T-helper 22 cell (primary cell): ENCODE measurements at regions not wholly inside any gene's neighbourhood (a gene's known extent, or its start where the extent isn't known, plus 50 kb on each side); places are given as distances from the start of the nearest gene placed in this dataset.

Source experiments
- DNase-seq: peaks from one replicate; pipeline ENCODE4 v3.0.0-alpha.2; 2020; ENCODE audit warnings: low read depth

DNA sequence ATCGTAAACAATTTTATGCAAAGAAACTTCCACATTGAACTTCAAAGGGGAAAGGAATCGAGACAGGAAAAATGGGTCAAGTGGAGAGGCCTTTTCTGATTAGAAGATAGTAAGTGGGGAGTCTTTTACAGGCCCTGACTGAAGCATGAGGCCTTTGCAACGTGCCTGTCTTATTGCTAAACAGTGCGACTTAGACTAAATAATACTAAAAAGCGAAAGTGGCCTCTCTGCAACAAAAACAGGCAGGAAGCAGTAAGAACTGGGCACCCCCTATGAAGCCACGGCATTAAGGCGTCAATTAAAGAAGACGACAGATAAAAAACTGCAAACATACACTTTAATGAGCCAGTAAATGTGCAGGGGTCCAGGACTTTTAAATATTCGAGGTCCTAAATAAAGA is 283.4 kb upstream of the GRIP1 start:
- no peak for DNase-seq

DNA sequence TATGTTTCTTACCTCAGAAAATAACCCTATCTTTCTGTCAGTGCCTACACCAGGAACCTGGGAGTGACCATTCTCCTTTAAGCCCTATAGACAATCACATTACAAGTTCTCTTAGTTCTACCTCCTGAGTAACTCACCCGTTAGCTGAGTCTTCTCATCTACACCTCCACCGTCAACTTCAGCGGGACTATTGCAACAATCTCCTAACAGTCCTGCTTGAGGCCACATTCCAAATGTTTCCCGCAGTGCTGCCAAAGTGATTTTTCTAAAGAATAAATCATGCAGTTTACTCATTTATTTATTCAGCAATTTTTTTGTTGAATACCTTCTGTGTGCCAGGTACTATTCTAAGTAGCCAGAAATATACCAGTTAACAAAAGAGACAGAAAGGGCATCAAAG is 285.0 kb upstream of the GRIP1 start:
- no peak for DNase-seq

DNA sequence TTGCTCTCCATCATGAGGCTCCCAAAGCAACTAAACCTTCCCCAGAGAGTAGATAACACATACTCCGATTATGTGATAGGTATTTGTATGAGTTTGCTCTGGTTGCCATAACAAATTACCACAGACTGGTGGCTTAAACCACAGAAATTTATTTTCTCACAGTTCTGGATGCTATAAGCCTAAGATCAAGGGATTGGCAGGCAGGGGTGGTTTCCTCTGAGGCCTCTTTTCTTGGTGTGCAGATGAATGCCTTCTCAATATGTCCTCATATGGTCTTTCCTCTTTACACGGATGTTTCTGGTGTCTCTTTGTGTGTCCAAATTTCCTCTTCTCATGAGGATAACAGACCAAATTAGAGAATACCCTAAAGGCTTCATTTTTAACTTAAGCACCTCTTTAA is 285.8 kb upstream of the GRIP1 start:
- peak; percentile 45 for DNase-seq

DNA sequence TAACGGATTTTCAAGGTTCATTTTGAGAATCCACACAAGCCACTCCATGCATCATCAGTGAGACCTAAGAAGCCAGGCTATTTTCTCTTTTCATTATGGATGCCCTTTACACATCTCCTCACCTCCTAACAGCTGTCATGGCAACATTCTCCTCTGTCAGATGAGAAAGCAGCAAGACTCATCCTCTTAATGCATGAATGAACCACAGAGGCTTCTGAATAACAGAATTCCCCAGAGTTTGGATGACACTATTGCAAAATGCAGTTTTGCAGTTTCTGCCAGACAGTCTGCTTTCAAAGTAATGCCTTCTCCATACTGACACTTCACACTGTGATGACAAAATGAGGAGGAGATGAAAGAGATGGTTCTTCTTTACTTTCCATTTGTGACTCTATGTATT is 286.7 kb upstream of the GRIP1 start:
- no peak for DNase-seq

DNA sequence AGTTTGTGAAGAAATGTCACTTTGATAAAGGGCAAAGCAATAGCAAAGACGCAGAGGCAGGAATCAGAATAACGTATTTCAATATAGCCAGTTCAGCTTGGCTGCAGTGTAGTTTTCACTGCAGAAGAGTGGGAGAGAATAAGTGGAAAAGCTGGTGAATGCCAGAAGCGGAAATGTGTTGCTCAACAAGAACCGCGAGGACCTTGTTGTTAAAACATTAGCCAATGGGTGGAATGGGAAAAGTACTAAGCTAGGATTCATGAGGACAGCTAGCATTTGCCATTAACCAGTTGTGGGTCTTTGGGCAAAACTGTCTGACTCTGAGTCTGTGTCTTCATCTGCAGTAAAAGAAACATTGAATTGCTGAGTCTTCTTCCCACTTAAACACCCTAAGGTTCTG is 292.9 kb upstream of the GRIP1 start:
- DNase-seq, result no peak

DNA sequence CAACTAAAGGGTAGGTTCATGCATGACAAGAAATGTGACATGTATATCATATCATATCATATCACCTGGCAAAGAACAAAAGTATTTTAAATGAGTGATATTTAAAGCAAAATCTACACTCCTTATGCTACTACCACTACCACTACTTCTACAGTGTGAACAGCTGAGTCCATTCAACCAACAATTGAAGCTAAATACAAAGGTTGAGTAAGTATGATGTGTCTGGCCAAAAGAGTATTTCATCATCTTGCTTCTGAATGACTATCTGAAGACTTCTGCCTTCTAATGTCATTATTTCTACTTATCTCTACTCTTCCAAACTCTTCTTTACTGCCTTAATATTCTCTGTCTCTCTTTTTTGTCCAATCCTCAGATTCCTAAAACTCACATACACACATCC is 292.6 kb upstream of the CAND1 start:
- DNase-seq, result no peak

DNA sequence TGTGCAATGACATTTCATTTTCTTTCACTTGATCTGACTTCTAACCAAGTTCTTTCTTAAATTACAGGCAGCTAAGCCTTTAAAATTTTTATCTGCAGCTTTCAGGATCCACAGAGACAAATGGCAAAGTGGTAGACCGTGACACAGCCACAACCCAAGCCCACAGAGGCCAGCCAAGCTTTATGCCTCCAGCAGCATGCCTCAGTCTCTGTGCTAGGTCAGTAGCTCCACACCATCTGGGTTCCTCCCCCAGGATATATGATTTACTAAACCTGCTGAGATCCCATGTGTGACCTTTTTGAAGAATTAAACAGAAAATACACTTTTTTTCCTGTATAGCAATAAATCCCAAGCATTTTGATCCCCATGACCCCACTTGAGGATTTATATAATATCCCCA is 290.4 kb upstream of the CAND1 start:
- DNase-seq, result no peak

DNA sequence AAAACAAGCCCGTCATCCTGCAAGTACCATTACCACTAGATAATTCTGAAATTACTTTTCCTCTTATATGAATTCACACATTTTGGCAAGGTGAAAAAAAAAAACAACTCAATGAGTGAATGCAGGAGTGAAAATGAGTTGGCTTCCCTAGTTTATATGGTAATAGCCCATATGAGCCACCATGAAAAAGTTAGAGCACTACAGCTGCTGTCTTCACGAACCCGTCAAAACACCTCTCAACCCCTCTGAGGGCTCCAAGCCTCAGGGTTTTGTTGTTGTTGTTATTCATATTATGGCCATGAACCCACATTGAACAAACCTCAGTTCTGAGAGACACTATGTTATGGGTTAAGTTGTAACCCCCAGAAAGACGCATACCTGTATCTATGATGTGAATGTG is 289.9 kb upstream of the CAND1 start:
- no peak for DNase-seq

DNA sequence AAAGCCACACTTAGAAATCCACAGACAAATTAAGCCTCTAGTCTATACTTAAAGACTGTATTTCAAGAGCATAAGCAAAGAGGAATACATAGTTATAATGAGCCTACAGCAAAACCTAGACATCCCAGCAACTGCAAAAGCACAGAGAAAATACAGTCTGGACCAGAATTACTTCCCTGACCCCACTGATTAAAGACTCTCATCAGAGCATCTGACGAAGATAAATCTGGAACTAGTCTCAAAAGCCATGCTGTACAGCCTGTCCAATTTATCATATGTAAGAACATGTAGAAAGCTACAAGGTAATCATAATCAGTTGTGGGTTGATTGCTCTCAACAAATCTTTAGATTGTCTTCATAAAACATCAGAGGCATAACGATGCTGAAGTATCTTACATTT is 285.1 kb upstream of the CAND1 start:
- no peak for DNase-seq

DNA sequence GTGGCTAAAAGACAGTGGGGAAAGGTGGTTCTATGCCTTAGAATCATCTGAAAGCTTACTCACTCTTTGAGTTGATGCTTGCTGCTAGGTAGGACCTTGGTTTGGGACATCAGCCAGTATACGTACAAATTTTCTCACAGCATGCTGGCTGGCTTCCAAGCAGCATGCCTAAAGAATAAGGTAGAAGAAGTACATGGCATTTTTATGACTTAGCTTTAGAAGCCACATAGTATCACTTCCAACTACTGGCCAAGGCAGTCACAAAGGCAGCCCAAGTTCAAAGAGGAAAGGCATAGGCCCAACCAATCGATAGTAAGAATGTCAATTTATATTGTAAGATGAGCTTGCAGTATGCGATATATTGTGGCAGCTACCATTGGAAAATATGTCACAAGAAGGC is 284.2 kb upstream of the CAND1 start:
- DNase-seq, result no peak

DNA sequence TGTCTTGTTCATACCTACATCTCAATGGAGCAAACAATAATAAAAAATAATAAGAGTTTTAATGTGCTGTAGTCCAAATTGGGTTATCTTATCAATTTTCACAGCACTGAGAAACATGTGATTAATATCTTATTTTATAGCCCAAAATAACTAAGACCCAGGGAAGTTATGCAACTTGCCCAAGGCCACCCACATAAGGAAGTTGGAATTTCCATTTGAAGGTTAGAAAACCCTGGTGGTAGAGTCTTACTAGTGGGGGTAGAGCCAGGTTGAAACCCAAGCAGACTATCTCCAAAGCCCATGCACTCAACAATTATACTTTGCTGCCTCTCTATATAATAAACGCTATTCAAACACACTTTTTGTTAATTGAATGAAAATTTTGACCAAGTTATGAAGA is 270.0 kb upstream of the CAND1 start:
- DNase-seq, result no peak

DNA sequence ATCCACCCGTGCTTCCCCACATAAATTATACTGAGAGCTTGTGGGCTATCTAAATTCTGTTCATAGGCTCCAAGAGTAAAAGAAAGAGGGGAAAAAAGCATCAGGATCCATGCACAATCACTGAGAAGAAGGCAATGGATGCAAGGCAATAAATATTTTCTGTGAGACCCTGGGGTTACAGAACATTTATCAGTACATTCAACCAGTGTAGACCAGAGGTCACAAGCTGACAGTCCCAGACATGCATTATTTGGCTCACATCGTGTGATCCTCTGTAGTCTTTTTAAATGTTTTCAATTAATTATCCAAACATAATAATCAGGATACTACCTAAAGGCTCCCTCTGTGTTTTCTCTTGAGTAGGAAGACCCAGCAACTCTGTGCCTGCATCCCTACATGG is 267.9 kb upstream of the CAND1 start:
- DNase-seq, result no peak

DNA sequence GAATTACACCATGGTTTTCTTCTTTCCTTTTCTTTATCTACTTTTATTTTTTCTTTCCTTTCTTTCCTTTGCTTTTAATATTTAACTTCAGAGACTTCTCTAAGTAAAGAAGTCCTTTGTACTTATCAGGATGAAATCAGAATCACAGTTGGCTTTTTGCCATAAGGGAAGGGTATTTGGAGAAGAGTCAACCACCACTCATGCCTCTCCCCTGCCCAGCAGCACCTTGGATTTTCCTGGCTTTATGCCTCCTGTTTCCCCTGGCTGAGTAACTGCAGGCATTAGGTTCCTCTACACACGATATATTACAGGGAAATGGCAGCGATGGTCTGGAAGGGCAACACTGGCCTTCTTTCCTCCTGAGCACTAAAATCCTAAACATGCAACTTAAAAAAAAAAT is 266.4 kb upstream of the CAND1 start:
- DNase-seq, result no peak

DNA sequence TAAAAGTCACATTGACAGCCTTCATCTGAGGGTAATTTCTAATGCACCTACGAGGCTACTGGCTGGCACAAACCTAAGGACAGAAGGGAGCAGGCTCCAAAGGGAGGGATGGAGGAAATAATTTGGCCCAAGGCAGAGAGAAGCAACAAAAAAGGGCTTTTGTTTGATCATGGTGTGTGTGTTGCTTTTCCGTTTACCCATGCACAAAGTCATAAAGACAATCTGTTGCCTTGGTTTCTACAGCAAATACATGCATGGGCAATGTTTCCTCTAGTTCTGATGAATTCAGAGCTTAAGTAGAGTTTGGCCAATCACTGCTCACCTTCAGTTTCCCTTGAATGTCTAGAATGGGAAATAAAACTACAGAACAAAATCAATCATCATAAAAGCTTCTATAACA is 262.5 kb upstream of the CAND1 start:
- no peak for DNase-seq

DNA sequence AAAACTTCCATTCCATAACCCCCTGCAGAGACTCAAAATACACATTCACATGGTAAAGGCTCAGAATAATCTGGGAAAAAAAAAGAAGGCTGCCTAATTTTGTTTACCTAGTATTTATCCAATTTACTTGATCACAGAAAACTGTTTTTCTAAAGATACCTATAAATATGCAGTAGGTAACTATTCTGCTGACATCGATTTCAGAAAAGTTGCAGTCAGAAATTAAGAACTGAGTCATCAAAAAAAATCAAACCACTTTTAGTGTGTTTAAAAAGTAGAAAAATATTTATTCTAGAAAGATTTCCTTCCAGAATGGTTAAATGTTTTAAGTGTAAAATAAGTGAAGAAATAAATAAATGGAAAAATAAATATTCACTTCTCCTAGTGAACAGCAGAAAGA is 254.5 kb upstream of the CAND1 start:
- no peak for DNase-seq

DNA sequence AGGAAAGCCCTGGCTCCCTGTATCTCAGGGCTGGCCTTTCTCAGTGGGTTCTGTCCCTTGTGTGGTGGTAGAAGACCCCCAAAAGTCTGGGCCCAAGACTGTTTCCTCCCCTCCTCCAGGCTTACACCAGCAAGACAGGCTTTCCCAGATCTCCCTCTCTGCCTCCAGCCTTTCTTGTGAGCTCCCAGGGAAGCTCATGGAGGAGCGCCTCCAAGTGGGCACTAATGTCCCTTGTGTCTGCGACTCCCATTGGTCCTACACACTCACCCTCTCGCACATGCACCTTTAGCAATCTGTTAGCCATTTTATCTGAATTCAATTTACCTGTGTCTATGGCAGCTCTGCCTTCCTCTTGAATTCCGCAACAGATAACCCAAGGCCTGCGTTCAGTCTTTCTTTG is 251.1 kb upstream of the CAND1 start:
- no peak for DNase-seq

DNA sequence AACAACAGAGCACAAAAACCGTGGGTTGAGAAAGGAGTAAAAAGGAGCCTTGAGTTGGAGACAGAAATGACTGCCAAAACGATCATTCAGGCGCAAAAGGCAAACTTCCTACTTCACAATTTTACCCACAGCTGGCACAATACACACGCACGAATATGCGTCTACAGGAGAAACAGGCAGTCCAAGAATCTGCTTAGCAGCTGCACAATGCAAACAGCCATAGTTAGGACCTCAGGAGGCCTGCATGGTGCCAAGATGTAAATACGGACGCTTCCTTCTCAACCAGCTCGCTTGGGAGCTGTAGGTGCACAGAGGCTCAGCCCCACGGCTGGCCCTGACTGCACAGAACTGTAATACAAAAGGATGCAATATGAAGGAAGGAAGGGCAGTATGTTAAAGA is 250.1 kb upstream of the CAND1 start:
- no peak for DNase-seq

DNA sequence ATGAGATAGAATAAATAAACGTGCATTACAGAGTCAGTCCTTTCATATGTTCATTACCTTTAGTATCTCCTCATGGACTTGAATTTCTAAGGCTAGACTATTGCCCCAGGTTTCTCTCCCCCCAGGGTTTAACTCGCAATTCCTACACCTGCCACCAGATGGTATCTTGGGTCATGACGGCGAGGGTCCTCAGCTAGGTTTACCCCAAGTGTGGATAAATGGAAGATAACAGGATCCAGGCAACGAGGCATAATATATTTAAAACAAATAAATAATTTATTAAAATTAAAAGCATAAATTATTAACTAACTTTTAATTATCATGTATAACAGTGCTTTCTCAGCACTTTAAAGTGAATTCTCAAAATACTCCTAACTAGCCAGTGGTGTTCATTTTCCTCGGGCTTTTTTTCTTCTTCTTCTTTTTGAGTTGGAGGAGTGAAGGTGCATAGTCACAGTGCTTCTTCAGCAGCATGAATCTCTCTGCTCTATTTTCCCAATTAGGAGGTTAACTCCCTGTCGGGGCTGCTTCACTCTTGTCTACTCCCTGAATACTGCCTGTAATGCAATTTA is 243.5 kb upstream of the CAND1 start:
- no peak for DNase-seq

DNA sequence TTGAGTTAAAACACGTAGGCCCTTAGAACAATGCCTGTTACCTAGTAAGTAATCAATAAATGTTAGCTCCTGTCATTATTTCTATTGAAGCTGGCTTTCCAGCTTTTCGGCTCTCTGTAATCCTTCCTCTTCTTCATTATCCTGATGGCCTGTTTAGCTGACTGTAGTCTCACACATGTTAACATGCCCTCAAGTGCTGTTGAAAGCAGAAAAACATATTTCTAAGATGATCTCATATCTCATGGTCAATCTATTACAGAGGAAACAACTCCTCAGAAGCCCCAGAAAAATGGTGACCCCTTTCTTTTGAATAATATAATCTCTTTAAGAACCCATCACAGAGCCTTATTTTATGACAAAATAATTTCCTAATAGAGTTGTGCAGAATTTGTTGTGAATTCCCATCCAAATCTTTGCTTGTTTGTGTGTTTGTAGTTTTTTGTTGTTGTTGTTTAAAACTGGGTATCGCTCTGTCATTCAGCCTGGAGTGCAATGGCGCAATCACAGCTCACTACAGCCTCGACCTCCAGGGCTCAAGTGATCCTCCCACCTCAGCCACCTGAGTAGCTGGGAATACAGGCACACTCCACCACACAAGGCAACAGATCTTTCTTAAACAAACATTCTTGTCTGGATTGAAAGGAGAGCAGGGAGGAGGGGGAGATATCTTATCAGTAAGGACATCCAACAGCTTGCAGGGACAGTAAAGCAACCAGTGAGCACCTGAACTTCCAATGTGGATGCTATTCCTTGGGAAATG is 242.5 kb upstream of the CAND1 start:
- DNase-seq, result no peak

DNA sequence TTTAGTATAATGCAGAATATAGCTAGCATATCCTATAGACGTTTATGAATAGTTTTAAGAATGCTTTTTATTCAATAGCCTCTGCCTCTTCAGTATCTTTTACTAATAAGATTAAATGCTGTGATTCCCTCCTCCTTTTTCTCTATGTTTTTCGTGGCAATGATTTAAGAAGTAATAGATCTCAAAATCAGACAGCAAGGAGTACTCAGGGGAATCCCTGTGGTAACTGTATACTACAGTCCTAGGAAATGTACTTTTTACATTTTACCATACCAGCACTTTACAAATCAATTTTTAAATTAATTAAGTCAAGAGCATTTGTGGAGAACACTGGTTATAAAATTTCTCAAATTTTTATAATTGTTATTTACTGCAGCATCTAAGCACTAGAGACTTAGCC is 240.6 kb upstream of the CAND1 start:
- no peak for DNase-seq

DNA sequence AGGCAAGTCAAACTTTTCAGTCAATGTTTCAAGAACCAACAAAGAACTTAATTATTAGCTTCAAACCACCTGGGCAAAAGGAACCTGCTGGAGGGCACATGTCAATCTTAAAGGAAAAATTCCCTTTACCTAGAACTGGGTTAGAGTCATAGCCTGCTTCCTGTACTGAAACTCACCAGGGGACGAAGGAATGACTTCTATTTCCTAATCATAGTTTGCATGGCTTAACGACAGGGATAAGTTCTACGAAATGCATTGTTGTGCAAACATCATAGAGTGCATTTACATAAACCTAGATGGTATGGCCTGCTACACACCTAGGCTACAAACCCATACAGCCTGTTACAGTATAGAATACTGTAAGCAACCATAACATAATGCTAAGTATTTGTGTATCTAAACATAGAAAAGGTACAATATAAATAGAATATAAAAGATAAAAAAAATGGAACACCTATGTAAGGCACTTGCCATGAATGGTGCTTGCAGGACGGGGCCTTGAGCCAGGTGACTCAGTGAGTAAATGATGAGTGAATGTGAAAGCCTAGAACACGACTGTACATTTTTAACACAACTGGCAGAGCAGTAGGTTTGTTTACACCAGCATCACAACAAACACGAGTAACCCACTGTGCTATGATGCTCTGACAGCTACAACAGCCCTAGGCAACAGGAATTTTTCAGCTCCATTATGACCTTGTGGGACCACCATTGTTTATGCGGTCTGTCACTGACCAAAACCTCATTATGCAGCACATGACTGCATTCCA is 234.9 kb upstream of the CAND1 start:
- DNase-seq, result no peak

DNA sequence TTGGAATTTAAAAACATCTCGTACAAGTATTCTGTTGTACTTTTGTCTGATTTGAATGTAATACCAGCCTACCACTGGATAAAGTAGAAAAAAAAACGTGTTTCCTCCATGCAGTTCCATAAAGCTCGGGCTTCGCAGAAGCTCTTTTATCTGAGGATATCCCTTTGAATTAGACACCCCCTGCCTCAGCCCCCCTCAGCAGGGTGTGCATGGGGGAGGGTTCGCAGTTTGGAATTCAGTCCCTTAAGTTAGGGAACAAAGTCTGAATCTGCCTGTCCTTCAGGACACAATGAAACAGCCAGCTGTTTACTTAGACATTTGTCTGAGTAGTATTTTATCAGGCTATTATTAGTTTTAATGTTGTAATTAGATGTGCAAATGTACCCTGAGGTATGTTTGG is 234.0 kb upstream of the CAND1 start:
- DNase-seq, result no peak

DNA sequence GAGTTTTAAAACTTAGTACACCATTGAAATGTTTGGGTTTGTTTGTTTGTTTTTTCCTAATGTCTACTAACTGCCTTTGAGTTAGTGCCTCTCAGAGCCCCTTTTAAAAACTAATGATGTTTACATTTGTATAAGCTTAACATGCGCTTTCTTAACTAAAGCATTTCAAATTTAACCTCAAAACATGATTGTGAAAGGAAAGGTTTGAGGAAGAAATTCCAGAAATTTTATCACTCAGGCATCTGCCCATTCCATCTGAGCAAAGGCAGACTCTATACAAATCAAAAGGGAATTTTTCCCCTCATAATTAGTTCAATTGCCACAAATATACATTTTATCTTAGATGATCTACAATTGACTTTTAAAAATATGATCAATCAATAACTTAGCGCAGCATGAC is 230.7 kb upstream of the CAND1 start:
- DNase-seq, result no peak
